NAMALWA (cell line): ENCODE measurements at regions not wholly inside any gene's neighbourhood (a gene's known extent, or its start where the extent isn't known, plus 50 kb on each side); places are given as distances from the start of the nearest gene placed in this dataset.

ENCODE experiments used
- DNase-seq: peaks from one replicate; pipeline ENCODE4 v3.0.0-alpha.2; 2015; ENCODE audit warnings: low spot score

DNA sequence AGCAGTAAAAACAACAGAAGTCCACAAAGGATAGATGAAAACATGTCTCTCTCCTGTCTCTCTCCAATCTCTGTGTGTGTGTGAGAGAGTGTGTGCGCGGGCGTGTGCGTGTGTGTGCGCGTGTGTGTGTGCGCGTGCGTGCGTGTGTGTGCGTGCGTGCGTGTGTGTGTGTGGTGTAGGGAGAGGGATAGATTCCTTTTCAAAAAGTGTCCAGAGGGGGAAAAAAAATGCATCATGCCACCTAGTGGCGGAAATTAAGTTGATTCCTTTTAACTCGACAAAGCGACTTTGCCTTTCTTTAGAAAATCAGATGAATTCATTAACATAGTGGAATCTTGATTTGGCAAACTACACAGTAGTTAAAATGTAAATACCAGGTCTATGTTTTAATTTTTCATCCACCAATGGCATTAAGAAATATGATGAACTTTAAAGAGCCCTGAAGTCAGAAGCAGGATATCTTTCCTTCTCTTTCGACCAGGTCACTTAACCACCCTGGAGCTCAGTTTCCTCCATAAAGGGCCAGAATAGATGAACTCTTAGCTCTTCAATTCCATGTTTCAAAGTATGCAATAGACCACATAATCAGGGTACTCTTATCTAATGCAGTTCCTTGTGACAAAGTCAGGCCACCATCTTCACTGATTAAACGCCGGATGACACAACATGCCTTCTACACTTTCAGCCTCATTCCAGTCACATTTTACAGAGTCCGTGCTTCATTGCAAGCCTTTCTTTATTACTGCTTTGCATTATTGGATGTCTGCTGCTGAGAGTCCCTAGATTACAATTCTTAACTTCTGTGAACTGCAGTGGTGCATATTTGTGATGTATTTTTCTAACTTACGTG, 162.8 kb downstream of the FBXO8 start:
- peak; percentile 70 for DNase-seq

- no peak for DNase-seq
Observed at GRCh38 chr4:174119830-174120229, 163.6 kb downstream of the FBXO8 start.

DNA sequence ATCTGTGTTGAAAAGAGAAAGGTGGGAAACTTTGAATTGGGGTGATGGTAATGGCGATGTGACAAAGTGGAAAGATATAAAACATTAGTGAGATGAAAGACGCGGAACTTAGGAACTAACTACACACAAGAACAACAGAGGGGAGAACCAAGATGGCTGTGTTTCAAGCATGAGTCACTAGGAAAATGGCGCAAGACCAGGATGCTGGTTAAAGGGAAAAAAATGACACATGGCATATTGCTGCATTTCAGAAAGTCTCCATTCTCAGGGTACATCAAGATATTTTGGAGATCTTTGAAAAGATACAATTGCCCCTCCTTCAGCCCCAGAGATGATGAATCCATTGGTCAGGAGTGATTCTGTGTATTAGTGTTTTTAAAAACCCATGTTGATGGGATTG, 164.4 kb downstream of the FBXO8 start:
- no peak for DNase-seq

GRCh38 chr4:174118171-174118570, 165.3 kb downstream of the FBXO8 start:
- DNase-seq, result no peak

GRCh38 chr4:174117445-174117844, 166.0 kb downstream of the FBXO8 start:
- DNase-seq, result no peak

DNA sequence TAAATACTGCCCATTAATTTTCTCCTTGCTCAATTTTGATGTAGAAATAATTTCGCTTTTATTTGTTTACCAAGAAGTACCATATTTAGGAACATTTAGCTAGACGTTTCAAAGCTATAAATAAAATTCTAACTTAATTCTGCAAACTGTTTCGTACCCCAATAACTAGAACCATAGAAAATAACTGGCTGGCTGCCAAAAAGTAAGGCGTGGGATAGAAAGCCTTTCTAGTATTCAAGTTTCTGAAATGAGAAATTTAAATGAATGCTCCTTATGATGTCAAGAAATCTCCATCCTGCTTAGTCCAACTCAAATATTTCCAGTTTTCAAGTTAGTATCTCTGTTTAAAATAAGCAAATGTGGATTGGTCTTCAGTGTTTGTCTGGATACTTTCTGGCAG, 167.4 kb downstream of the FBXO8 start:
- no peak for DNase-seq

DNA sequence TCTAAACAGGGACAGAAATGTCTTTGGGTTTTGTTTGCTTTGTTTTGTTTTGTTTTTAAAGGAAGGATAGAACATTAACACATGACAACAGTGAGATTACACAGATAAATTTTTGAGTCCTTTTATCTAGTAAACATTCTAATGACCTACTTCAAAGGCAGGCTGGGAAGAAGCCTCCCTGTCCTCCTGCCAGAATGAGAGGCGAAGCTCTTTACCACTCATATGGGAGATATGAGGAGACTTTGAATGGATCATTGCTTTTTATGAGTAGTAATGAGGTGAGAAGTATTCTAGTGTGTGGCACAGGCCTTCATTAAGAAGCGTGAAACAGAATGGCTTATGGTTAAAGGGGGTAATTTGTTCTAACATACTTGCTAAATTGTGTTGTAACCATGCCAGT, 172.0 kb downstream of the FBXO8 start:
- no peak for DNase-seq

- no peak for DNase-seq
Observed at GRCh38 chr4:174110180-174110579, 173.3 kb downstream of the FBXO8 start.

GRCh38 chr4:174107746-174108354, 175.6 kb downstream of the FBXO8 start:
- DNase-seq, result no peak

DNA sequence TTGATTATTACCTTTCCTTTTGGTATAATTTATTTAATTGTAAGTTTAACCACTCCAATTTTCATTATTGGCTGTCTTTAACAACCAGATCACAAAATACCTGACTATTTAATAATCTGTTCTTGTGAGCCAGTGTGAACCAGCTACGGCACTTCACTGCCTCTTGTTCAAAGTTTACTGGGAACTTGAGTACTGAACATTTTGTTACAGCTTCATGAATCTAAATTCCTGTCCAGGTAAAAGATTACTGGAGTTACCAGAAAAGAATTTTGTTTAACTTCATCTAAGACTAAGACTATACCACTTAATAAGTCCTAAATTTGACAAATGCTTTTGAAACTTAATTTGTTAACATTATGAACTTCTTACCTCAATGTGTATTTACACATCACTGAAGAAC, 178.3 kb downstream of the FBXO8 start:
- no peak for DNase-seq

DNA sequence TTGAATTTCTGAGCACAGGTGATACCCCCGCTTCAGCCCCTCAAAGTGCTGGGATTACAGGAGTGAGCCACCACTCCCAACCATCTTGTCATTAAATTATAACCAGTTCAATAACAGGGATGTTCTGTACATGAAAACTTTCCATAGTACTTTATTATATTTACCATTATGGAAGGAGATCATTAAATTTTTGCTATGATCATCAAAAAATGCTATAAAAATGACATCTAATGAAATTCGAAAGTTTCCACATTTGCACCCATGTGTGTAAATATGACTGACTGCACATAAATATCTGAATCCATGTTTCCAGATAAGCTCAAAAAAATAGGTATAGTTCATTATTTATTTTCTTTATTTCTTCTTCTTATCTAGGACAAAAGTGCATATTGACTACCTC, 182.6 kb downstream of the FBXO8 start:
- no peak for DNase-seq

GRCh38 chr4:174099712-174100111, 183.8 kb downstream of the FBXO8 start:
- no peak for DNase-seq

DNA sequence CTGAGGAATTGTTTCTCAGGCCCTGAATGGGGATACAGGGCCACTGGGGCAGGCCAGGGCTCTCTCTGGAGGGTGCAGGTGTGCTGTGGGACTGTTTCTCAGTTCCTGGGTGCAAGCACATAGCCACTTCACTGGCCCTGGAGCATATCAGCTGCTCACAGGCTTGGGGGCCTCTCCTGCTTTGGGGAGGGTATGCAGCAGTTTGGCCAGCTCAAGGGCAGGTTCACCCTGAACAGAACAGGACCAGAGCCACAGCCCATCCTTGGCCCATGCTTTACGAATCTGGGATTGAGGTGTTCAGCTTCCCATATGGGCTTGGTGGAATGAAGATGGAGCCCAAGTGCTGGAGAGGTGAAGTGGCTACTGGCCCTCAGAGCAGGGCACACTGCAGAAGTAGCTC, 186.5 kb downstream of the FBXO8 start:
- DNase-seq, result no peak

DNA sequence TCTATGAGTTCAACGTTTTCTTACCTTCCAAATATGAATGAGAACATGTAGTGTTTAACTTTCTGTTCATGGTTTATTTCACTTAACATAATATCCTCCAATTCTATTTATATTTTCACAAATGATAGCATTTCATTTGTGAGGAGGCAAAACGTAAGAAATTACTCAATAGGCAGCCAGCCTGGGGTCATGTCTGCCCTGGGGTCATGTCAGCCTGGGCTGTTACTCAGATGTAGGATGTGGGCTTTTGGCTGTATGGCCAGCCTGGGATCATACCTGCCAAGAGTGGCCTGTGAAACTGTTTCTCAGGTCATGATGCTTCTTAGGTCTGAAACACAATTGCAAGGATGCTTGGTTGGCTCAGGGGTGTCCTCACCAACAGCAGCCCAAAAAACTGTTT, 187.0 kb downstream of the FBXO8 start:
- DNase-seq, result no peak

DNA sequence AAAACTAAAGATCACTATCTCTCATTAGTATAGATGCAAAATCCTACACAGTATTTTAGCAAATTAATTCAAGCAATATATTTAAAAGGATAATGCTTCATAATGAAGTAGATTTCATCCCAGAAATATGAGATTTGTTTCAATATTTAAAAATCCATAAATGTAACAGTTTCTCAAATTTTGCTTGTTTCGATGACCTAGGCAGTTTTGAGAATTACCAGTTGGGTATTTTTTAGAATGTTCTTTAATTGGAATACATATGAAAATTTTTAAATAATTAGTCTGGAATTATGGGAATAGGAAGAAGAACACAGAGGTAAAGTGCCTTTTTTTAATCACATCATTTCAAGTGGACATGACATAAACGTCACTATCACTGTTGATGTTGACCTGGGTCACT, 192.3 kb downstream of the FBXO8 start:
- DNase-seq, result no peak

DNA sequence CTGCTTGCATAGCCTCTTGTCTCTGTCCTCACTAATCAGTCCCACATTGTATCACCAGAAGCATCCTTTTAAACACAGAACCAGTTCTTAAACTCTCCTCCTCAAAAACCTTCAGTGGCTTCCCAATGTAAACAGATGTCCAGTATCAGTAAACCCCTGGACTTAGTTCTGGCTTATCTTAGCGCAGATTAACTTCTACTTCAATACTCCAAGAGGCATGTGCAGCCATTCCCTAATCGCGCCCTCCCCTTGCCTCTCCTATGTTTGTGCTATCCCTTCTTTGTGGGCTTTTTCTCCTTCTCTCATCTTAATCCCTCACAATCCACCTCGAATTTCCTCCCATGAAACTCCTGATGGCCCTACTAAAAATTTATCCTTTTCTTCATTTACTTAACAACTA, 193.8 kb downstream of the FBXO8 start:
- DNase-seq, result no peak

- DNase-seq, result no peak
Observed at GRCh38 chr4:174088795-174089194, 194.7 kb downstream of the FBXO8 start.

DNA sequence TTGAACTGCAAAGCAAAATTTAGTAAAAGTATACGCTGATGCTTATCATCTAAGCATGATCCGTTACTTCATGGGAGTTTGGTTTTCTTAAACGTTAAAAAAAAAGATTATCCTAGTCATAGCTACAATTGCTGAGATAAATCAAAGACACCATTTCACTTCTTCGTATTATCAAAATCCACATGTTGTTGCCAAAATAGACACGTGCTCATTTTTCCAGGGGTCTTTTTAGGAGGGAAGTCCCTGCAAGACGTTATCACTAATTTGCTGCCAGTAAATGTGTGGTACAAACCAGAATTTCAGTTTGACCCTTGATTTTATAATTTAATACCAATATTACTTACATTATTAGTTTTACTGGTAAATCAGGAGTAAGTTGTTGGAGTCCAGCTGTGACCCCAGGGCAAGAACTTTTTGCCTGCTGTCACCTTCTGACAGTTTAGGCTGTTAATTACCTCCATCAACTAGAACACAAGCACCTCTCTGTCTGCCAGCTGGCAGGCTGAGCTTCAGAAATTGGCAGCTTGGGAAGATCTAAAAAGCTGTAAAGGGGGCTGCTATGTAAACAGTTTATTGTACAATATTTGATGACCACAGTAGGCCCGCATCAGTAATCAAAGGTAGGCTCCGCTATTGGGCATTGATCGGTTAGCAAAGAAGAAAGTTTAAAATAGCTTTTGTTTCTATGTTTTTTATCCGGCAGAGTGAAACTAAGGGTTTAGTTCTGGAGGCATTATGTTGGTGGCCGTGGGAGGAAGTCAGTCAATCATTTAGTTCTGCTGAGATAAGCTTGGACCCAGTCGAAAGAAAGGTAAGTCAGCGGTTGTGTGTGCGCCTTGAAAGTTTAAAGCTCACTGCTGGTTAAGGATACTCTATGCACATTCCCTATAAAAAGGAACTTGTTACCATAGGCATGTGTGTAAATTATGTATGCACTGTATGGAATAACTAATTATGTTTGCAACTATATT, 196.4 kb downstream of the FBXO8 start:
- no peak for DNase-seq

GRCh38 chr4:174084981-174085380, 198.5 kb downstream of the FBXO8 start:
- DNase-seq, result no peak

GRCh38 chr4:174084542-174084941, 198.9 kb downstream of the FBXO8 start:
- DNase-seq, result no peak

DNA sequence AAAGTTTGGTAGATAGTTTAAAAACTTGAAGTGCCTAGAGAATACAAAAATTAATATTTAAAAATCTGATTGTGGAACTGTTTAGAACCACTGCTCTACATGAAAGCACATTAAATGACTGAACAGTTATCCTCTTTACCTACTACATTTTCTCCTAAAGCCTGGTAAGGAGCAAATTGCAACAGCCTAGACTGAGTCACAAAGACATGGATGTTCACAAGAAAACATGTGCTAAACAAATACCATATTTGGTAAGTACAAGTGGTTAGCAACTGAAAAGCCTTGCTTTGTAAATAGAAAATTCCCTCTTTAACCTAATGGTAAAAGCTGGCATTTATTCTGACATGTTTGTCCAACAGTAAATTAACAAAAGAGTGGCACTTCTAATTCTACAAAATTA, 203.1 kb downstream of the FBXO8 start:
- no peak for DNase-seq

- DNase-seq, result no peak
Observed at GRCh38 chr4:174071595-174071994, 211.9 kb downstream of the FBXO8 start.
